Body of pancreas (tissue), 4 donors: ENCODE measurements at regions not wholly inside any gene's neighbourhood (a gene's known extent, or its start where the extent isn't known, plus 50 kb on each side); places are given as distances from the start of the nearest gene placed in this dataset.
A peak's percentile ranks its signal among the peaks of the same experiment; 100 is the strongest.

ENCODE experiments used
- CTCF ChIP-seq, 7 experiments: fragments of 450-650 bp in 4 of 7; fragments of 200-600 bp in 3 of 7; sonication (generic) in 3 of 7; IDR thresholded peaks; one replicate each; pipeline ENCODE4 v1.5.1; 2016 to 2019; ENCODE audit warnings: antibody characterized with exemption in 7 of 7
- POLR2A ChIP-seq, 3 donors: fragments of 450-650 bp; IDR thresholded peaks; one replicate each; pipeline ENCODE4 v1.6.1; 2016; ENCODE audit warnings: antibody characterized with exemption in 3 of 3, mild to moderate bottlenecking in 2 of 3

DNA sequence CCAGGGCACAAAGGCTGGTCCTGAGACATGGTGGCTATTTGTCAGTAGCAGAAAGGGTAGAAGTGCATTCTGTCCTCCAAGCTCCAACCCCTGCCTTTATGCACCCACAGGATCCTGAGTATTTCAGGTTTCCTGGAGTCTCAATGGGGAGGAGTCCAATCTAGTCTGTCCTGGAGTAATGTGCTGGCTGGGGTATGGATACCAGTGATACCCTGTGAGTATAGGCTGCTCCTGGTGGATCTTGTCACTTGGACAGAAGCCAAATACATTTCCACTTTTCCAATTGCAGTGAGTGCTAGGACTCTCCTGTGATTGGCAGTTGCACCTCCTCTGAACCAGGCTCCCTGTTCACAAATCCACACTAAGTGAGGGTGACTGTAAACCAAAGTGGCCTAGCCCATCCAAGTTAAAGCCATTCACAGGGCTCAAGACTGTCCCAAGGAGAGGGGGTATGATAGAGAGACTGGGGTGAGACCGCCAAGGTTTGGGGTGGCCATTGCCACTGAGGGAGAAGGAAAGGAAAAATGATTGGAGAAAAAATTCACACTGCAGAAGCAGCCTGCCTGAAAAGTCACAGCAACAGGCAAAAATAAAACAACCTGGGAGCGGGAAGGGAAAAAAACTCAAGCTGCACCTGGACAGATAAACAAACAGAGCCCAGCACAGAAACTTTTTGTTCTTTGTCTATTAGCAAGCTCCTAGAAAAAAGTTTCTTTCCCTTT lies 163.4 kb upstream of the ETV3 start:
- TF ChIP-seq CTCF (IDR thresholded peaks at IDR 0.05) (no peak), POLR2A (IDR thresholded peaks at IDR 0.05) (peak in 1 of 3 donors; percentile 9)
